ENCODE measurements at regions not wholly inside any gene's neighbourhood (a gene's known extent, or its start where the extent isn't known, plus 50 kb on each side); places are given as distances from the start of the nearest gene placed in this dataset.

- DNase-seq, result no peak
Observed at GRCh38 chr6:167643223-167643622, 183.5 kb upstream of the AFDN start.

DNA sequence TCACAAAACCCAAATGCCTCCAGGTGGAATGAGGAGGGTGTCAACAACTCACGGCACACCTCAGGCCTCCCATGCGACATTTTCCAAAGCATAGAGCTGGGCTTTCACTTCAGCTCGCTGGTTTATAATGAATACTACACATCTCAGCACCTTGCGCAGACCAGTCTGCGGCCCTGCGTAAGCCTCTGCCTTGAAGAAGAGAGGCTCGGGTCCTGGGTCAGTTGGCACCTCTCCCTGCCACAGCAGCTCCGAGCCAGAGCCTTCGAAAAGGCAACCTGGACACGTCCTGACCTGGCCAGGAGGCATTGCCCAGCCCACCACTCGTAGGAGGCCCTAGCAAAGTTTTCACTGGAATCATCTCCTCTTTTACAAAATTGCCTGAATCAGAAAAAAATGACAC, 183.0 kb upstream of the AFDN start:
- no peak for DNase-seq

DNA sequence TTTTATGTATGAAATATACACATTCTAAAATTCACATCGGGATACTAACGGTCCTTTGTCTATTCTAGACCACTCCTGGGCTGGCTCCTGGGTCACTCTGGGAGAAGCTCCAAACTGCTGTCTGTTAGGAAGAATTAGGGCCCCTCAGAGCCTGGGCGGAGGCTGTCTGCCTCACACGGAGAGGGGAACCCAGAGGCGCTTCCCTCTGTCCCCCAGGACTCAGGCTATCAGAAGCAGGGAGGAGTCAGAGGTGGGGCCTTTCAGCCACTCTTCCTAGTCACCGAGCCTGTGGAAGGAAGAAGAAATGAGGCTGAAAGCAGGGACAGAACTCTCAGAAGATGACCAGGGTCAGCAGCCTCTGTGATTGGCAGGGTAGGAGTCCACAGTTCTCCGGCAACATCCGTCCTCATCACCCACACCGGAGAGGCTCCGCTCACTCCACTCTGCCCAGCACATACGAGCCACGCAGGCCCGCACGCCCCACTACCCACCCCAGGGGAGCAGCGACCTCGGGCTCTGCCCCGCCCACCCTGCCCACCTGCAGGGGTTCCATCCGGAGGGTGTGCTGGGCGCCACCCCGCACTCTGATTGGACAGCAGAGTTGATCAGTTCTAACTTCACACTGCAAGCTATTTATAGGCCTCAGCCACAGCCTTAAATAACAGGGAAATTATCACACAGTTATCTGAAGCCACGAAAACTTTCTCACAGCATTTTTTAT, 182.1 kb upstream of the AFDN start:
- DNase-seq, result no peak

GRCh38 chr6:167645368-167645767, 181.3 kb upstream of the AFDN start:
- DNase-seq, result no peak

DNA sequence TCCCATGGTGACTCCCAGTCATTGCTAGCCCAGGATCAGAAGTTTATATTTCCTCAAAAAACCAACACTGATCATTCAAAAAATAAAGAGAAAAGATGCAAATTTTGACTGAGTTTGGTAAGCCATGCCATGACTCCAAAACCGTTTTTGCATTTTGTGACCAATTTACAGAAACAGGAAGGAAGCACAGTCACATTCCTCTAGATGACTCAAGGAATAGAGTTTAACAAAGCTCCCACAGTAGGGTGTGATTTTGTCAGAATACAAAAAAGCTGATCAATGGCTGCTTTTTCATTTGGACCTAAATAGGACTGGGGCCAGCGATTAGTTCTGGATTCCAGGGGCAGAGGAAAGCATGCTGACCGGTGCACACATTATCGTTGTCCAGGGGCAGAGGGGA, 179.4 kb upstream of the AFDN start:
- no peak for DNase-seq

- DNase-seq, result no peak
Observed at GRCh38 chr6:167647737-167648470, 178.8 kb upstream of the AFDN start.

- DNase-seq, result no peak
Observed at GRCh38 chr6:167648501-167649278, 178.0 kb upstream of the AFDN start.

DNA sequence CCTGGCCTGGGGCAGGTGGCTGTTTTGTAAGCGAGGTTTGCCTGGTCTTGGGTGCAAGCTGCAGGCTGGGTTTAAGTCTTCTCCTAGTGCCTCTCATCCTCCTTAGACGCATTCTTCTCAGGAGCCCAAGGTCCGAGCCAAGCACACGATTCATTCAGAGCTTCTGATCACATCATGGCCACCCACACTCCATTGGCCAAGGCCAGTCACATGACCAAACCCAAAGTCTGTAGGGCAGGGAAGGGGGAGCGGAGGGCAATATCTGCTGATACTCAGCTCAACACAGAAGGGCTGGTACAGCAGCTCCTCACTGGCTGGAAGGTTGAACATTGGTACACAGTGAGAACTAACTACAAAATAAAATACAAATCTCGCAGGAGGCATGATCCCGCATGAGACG, 177.2 kb upstream of the AFDN start:
- DNase-seq, result no peak

DNA sequence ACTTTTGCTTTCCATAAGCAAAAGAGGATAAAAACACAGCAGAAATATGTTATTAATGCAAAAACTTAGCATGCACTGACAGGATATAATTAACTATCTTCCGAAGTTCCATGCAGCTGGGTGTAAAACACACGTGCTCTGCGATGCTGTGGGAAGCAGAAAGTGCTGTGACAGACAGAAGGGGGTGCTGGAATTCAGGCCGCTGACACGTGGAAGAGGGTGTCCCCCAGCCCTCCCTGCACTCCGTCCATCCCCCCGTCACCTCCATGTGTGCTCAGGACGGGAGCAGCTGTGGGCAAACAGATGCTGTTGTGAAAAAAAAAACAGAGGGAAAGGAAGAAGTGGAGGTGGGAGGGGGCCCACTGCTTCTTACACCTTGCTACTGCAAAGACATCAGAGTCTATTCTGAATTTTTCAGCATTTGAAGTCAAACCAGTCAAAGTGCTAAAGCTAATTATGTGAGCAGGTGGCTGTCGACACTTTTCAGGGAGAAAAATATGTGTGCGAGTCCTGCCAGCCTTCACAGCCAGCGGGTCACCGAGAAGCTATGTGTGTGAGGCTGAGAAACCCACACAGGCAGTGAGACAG, 175.9 kb upstream of the AFDN start:
- no peak for DNase-seq

GRCh38 chr6:167651318-167652041, 175.2 kb upstream of the AFDN start:
- no peak for DNase-seq

- DNase-seq, result no peak
Observed at GRCh38 chr6:167652042-167652700, 174.5 kb upstream of the AFDN start.

GRCh38 chr6:167652701-167653095, 174.0 kb upstream of the AFDN start:
- DNase-seq, result no peak

- DNase-seq, result no peak
Observed at GRCh38 chr6:167653561-167653960, 173.2 kb upstream of the AFDN start.

GRCh38 chr6:167654389-167654788, 172.3 kb upstream of the AFDN start:
- no peak for DNase-seq

- DNase-seq, result no peak
Observed at GRCh38 chr6:167655174-167655821, 171.4 kb upstream of the AFDN start.

- no peak for DNase-seq
Observed at GRCh38 chr6:167658106-167658505, 168.6 kb upstream of the AFDN start.

- no peak for DNase-seq
Observed at GRCh38 chr6:167659046-167659445, 167.7 kb upstream of the AFDN start.

DNA sequence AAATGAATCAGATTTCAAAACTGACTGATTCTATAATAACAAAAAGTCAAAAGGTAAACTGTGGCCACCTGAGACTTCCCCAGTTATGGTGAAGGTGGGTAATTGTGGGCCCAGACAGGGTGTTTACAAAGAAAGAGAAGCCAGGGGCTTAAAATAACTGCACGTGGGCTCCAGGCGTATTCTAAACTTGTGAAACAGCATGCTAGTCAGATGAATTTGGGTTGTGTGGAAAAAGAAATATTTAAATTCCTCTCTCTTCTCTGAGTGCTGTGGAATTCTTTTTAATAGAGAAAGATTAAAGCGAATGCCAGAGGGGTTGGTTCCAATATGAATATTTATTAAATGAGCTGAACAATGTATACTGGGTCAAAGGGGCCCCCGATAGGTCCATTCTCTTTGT, 166.3 kb upstream of the AFDN start:
- no peak for DNase-seq

GRCh38 chr6:167660944-167661551, 165.7 kb upstream of the AFDN start:
- DNase-seq, result no peak

DNA sequence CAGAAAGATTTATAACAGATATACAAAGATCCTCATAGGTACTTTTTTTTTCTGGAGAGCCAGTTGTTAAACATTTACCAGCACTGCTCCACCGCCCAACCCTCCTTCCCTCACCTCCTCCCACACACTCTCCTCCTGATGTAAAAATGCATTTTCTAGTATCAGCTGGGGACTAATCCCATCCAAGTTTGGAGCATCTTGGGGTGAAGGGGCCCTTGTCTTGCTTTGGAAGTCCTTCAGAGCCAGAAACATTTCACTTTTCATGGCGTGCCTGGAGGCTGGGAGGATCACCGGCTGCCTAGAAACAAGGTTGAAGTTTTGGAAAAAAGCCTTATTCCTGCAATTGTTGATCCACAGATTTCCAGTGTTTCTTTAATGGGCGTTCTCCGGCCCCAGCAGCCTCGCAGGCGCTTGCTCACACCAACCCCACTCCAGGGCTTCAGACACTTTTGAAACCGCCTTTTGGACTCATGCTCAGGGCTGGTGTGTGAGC, 165.1 kb upstream of the AFDN start:
- DNase-seq, result no peak
